ENCODE measurements at regions not wholly inside any gene's neighbourhood (a gene's known extent, or its start where the extent isn't known, plus 50 kb on each side); places are given as distances from the start of the nearest gene placed in this dataset.
A peak's percentile ranks its signal among the peaks of the same experiment; 100 is the strongest.

- no peak for FAIRE-seq
- DNase-seq (ENCODE audit: insufficient read length, low spot score), result no peak
Measured at GRCh38 chr12:28814246-28814645, 334.8 kb upstream of the FAR2 start.

GRCh38 chr12:28817524-28817923, 331.6 kb upstream of the FAR2 start:
- no peak for DNase-seq (ENCODE audit: insufficient read length, low spot score)
- no peak for FAIRE-seq

DNA sequence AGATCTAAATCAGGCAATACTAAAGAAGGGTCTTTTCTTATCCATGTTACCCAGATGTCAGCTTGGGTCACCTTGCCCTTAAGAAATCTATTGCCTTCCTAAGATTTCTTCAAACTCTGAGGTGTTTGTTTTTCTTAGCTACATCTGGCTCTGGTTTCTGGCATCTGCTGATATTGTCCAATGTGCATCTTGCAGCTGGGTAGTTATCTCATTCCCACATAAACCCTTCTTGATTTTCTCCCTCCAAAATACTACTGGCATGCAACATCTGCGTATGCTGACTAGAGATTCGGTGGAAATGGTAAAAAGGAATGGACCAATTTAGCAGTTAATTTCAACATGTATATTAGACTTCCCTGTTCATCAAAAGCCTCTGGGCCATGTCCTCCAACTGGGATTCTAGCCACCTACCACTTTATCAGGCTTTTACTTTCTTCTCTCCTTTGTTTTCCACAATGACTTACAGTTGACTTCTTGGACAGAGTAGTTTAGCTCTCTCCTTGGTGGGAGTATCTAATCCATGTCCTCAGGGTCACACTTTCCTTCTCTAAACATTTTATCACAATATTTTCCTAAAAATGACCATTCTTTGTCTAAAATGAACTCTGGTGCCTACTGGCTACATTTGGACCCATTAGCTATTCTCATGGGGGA, 324.8 kb upstream of the FAR2 start:
- FAIRE-seq (no peak), DNase-seq (ENCODE audit: insufficient read length, low spot score) (no peak)

GRCh38 chr12:28824849-28825248, 324.2 kb upstream of the FAR2 start:
- FAIRE-seq (no peak), DNase-seq (ENCODE audit: insufficient read length, low spot score) (no peak)

- no peak for FAIRE-seq
- no peak for DNase-seq (ENCODE audit: insufficient read length, low spot score)
Measured at GRCh38 chr12:28826766-28827165, 322.3 kb upstream of the FAR2 start.

- FAIRE-seq (no peak), DNase-seq (ENCODE audit: insufficient read length, low spot score) (no peak)
Measured at GRCh38 chr12:28827861-28828260, 321.2 kb upstream of the FAR2 start.

DNA sequence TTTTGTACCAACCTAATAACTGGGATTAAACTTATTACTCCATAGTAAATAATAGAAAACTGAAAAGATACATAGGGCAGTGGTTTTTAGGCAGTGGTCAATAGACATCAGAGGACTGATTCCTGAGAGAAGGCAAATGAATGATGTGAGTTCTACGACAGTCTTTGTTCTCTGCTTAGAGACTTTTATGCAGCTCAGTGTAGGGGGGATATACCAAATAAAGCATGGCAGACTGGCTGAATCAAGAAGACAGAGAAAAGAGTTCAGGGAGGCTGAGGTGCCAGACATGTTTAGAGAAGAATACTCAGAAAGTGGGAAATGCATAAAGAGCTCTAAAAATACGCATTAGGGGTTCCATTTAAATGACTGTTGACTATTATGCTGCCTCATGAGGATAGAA, 320.8 kb upstream of the FAR2 start:
- DNase-seq (ENCODE audit: insufficient read length, low spot score), result no peak

GRCh38 chr12:28830491-28830890, 318.6 kb upstream of the FAR2 start:
- FAIRE-seq (no peak), DNase-seq (ENCODE audit: insufficient read length, low spot score) (no peak)

More for the DNA sequence above, 320.8 kb upstream of the FAR2 start:
- FAIRE-seq, result no peak

DNA sequence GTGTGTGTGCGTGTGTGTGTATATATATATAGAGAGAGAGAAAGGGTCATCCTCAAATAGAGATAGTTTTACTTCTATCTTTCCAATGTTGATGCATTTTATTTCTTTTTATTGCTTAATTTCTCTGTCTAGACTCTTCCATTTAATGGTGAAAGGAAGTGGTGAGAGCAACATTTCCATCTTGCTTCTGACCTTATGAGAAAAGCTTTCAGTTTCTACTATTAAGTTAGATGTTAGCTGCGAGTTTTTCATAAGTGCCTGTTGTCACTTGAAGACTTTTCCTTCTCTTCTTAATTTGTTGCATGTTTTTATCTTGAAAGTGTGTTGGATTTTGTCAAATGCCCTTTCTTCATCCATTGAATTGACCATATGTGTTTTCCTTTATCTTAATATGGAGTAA, 304.4 kb upstream of the FAR2 start:
- FAIRE-seq (peak; percentile 49), DNase-seq (ENCODE audit: insufficient read length, low spot score) (no peak)

- DNase-seq (ENCODE audit: insufficient read length, low spot score) (no peak), FAIRE-seq (no peak)
Measured at GRCh38 chr12:28851781-28852180, 297.3 kb upstream of the FAR2 start.

DNA sequence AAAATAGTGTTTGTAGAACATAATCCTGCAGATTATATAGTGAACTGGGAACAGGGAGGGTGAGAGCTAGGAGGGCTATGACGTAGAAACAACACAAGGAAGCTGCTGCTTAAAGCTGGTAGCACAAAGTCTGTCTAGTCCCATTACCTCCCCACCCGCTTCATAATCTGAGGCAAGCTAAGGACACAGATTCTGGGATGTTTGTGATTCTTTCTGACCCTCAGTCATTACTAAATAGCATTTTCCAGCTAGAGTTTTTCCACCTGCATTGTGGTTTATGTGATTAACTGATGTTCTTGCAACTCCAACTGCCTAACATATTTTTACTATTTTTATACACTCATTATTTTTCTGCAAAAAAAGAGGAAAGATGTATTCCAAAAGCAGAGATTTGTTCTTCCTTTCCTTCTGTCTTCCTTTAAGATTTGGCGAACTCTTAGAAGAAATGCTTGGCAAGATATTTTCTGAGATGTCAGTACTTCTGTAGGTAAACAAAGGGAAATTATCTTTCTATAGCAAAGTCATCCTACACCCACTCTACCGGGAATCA, 293.2 kb upstream of the FAR2 start:
- FAIRE-seq (no peak), DNase-seq (ENCODE audit: insufficient read length, low spot score) (no peak)

GRCh38 chr12:28857369-28857768, 291.7 kb upstream of the FAR2 start:
- no peak for FAIRE-seq
- no peak for DNase-seq (ENCODE audit: insufficient read length, low spot score)

GRCh38 chr12:28859551-28859950, 289.5 kb upstream of the FAR2 start:
- no peak for DNase-seq (ENCODE audit: insufficient read length, low spot score)
- FAIRE-seq, result no peak

- no peak for FAIRE-seq
Measured at GRCh38 chr12:28865776-28866175, 283.3 kb upstream of the FAR2 start.

DNA sequence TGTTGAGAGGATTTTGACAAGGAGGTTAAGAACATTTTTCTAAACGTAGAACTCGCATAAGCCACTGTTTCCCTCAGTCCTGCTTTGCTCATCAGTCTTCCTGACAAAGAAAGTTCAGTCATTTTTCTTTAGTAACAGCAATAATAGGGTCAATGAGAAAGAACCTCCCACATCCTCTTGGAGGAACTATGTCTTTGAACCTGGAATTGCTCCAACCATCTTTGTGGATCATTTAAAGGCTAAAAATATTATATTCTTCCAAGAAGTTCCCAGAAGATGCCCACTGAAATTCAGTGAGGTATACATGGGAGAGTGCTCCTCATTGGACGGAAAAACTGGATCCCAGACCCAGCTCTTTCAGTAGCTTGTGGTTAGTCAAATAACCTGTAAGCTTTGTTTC, 282.8 kb upstream of the FAR2 start:
- no peak for DNase-seq (ENCODE audit: insufficient read length, low spot score)
- no peak for FAIRE-seq

More at GRCh38 chr12:28865776-28866175, 283.3 kb upstream of the FAR2 start:
- no peak for DNase-seq (ENCODE audit: insufficient read length, low spot score)

DNA sequence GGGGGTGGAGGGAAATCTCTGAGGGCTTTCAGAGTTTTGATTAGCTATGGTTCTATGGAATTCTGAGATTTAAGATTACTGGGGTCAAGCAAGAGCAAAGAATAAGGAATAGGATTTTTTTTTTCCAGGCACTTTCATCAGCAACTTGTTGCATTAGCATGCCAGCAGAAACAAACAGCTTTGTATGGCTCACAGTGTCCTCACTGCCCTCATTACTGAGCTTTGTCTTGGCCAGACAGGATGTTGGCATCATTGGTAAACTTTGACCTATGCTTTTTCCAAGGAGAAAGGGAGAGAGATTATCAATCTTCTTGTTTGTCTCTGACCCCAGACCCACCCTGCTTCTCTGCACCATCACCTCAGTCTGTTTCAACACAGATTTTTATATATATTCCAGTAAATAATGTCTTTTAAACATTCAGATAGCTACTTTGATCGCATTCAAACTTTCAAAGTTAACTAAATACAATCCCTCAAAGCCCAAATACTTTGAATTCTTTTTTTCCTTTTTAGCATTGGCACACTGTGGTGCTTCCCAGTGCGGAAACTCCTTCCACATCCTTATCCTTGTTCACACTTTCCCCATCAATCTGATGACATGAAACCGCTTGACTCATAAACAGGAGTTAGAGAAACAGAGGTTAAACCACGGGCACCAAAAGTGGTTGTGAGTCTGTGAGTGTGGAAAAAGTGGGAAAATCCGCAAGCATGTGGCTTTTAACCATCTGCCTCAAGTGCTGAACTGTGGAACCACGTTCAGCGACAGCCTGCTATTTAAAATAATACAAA, 282.2 kb upstream of the FAR2 start:
- DNase-seq (ENCODE audit: insufficient read length, low spot score) (no peak), FAIRE-seq (no peak)

DNA sequence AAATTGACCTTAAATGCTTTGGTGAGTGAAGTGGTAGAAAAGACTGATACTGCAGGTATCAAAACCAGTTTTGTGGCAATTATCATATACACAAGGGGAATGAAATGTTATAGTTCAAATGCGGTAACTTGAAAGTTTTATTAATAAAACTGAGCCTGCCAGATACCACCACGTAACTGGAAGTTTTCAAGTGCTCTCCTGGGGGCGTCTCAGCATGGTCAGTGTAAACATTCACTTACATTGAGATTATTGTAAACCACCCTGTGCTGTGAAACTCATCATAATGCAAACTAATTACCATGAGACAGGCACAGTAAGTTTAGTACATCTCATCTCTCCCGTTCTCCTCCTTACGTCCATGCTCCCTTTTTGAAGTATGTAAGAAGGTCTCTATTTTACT, 280.7 kb upstream of the FAR2 start:
- FAIRE-seq, result no peak
- no peak for DNase-seq (ENCODE audit: insufficient read length, low spot score)

DNA sequence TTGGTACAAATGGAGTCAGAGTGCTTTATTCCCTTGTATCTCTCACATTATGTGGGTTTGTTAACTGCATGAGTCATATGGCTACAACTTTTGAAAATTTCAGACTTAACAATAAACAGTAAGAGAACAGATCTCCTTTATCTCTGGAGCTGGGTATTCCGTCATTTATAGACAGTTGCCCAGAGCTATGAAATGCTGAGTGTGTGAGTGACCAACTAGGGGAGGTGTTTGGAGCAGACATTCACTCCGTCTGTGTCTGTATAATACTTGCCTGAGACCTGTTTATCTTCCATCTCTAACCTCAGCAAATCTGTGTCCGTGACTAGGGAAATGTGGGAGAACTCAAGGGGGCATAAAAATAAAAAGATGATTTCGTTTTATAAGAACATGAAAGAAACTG, 279.9 kb upstream of the FAR2 start:
- DNase-seq (ENCODE audit: insufficient read length, low spot score) (no peak), FAIRE-seq (no peak)

GRCh38 chr12:28870839-28871440, 278.1 kb upstream of the FAR2 start:
- FAIRE-seq, result no peak
- DNase-seq (ENCODE audit: insufficient read length, low spot score), result no peak

DNA sequence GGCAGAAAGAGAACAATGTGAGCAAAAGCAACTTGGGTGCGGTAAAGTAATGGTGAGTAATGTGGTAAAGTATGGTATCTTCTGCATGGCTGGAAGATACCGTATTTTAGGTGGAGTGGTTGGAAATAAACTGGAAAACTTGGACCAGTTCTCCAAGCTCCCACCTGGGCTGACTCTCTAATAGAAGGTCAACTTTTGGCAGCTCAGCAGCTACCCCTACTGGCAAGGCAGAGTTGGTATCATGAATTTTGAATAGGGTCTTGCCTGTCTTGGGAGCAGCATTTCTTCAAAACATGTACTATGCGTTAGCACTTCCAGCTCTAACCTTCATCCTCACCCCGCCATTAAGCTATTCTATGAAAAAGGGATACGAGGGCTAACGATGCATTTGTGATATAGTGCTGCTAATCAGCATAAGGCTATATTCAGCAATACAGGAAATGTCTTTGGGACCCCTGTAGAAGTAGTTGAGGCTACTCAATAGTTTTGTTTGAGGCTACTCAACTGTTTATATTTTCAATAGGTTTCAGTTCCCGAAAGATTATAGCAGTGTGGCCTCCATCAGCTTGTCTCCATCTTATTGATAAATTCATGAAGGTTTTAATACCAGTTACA, 276.3 kb upstream of the FAR2 start:
- FAIRE-seq (no peak), DNase-seq (ENCODE audit: insufficient read length, low spot score) (peak; percentile 20)

- DNase-seq (ENCODE audit: insufficient read length, low spot score), result no peak
- no peak for FAIRE-seq
Measured at GRCh38 chr12:28874758-28875157, 274.3 kb upstream of the FAR2 start.
